ENCODE measurements at regions not wholly inside any gene's neighbourhood (a gene's known extent, or its start where the extent isn't known, plus 50 kb on each side); places are given as distances from the start of the nearest gene placed in this dataset.
A peak's percentile ranks its signal among the peaks of the same experiment; 100 is the strongest.

DNA sequence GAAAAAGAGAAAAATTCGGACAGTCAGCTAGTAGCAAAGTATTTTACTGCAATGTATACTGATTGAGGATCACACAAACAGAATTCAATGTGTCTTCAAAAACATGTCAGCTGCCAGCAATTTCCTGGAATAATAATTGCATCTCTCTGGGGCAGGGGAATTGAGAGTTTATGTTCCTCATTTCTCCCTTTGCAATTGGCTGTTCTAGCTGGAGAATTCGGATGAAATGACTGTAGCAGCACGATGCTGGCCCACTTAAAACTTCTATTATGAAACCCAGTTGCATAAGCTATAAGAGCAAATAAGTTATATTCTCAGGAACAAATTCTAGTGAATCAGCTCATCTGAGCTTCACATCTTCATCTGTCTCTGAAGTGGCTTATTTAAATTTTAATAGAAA lies 99.9 kb upstream of the CPEB2 start:
- Histone ChIP-seq H3K27ac (ENCODE audit: low read length) (no peak overlapping the region), H3K4me3 (ENCODE audit: low read length) (no peak overlapping the region), H3K9me3 (ENCODE audit: control insufficient read depth, low read length) (no peaks in the 10 kb centered on the region), H3K4me1 (ENCODE audit: control insufficient read depth, insufficient read depth, low read length) (no peaks in the 10 kb centered on the region), H3K27me3 (ENCODE audit: control insufficient read depth, insufficient read depth) (no peaks in the 10 kb centered on the region)
- 63% methylated on average over 3 of the region's 3 CpGs for WGBS
- DNase-seq (no peak), ATAC-seq (no peak)
- intact Hi-C loops (cut with DNase I), result no loop called here

DNA sequence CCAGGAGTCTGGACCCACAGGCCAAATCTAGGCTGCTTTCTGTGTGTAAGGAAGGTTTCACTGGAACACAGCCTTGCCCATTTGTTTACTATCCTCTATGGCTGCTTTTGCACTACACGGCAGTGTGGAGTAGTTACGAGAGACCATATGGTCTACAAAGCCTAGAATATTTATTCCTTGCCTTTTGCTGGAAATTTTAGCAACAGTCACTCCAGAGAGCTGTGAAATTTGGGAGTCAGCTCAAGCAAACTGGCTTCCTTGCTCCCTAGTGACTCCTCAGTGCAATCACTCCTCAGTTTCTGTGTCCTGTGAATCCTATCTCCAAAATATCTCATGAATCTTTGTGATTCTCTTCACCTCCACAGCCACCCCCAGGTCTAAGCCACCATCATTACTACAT lies 99.0 kb upstream of the CPEB2 start:
- Histone ChIP-seq H3K9me3 (ENCODE audit: control insufficient read depth, low read length) (no peaks in the 10 kb centered on the region), H3K4me3 (ENCODE audit: low read length) (no peak overlapping the region), H3K27me3 (ENCODE audit: control insufficient read depth, insufficient read depth) (no peaks in the 10 kb centered on the region), H3K4me1 (ENCODE audit: control insufficient read depth, insufficient read depth, low read length) (no peaks in the 10 kb centered on the region), H3K27ac (ENCODE audit: low read length) (no peak overlapping the region)
- WGBS, result 94% methylated on average over 2 of the region's 2 CpGs
- no peak for ATAC-seq
- DNase-seq, result no peak
- intact Hi-C loops (cut with DNase I), result no loop called here

DNA sequence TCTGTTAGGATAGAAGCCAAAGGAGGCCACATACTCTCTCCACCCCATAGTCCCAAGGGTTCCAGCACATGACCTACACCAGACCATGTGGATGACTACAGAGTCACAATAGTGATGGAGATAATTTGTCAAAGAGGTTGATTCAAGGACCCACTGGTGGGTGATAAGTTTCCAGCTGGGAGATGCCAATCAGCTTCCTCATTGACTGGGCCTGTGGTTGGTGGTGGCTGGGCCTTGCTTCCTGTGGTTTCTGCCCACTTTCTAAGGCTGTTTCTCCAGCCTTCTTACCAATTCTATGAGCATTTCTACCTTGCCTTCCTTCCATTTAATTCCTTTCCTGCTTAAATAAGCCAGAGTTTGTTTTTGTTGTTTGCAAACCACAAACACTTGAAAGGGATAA lies 95.5 kb upstream of the CPEB2 start:
- no peaks in the 10 kb centered on the region for H3K4me1 ChIP-seq (ENCODE audit: control insufficient read depth, insufficient read depth, low read length)
- no peak overlapping the region for H3K27ac ChIP-seq (ENCODE audit: low read length)
- DNase-seq, result no peak
- no peak overlapping the region for H3K4me3 ChIP-seq (ENCODE audit: low read length)
- no peak for ATAC-seq
- no peaks in the 10 kb centered on the region for H3K9me3 ChIP-seq (ENCODE audit: control insufficient read depth, low read length)
- intact Hi-C loops (cut with DNase I), result no loop called here
- no peaks in the 10 kb centered on the region for H3K27me3 ChIP-seq (ENCODE audit: control insufficient read depth, insufficient read depth)

DNA sequence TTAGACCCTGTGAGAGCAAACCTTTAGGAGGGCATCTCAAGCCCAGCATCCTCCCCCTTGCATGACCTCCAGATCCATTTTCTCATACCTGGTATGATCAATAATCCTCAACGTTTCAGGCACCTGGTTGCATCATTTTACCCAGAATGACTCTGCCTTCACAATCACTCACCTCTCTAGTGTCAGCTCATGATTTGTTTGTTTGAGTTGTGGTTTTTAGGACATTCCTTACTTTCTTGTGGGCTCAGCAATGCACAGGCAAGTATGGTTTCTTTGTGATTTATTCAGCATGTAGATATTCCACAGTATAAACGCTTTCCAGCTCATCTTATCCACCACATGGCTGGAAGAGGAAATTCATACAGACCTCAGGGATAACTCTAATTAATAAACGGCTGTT lies 93.6 kb upstream of the CPEB2 start:
- H3K9me3 ChIP-seq (ENCODE audit: control insufficient read depth, low read length), result no peaks in the 10 kb centered on the region
- H3K4me1 ChIP-seq (ENCODE audit: control insufficient read depth, insufficient read depth, low read length), result no peaks in the 10 kb centered on the region
- H3K4me3 ChIP-seq (ENCODE audit: low read length), result no peak overlapping the region
- H3K27me3 ChIP-seq (ENCODE audit: control insufficient read depth, insufficient read depth), result no peaks in the 10 kb centered on the region
- DNase-seq (no peak), ATAC-seq (no peak)
- 56% methylated on average over 3 of the region's 3 CpGs for WGBS
- no peak overlapping the region for H3K27ac ChIP-seq (ENCODE audit: low read length)
- intact Hi-C loops (cut with DNase I), result no loop called here

DNA sequence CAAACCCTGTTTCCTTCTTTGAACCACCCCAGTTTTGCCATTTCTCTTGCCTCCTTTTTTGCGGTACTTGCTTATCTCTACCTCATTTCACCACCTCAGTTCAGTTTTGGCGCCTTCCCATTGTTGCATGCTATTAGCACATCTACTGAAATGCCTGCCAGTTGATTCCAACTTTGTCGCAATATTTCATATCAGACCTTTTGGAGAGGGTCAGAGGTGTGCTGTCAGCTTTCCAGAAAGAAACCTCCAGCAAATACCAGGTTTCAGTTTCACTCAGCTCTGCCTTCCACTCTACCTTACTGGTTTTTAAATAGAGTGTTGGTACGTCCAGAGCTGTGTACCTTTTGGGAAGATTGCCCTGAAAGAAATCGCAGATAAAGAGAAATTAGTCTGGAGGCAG lies 91.9 kb upstream of the CPEB2 start:
- ATAC-seq (peak; percentile 34 to 73), DNase-seq (no peak)
- Histone ChIP-seq H3K9me3 (ENCODE audit: control insufficient read depth, low read length) (no peaks in the 10 kb centered on the region), H3K4me1 (ENCODE audit: control insufficient read depth, insufficient read depth, low read length) (no peaks in the 10 kb centered on the region), H3K4me3 (ENCODE audit: low read length) (no peak overlapping the region), H3K27ac (ENCODE audit: low read length) (no peak overlapping the region), H3K27me3 (ENCODE audit: control insufficient read depth, insufficient read depth) (no peaks in the 10 kb centered on the region)
- intact Hi-C loops (cut with DNase I), result loop anchor here in 3 of 4 donors (5.0 to 10.0 kb wide), 3 partner anchors 66 to 76 kb away; no protein-coding TSS in a partner anchor
- 42% methylated on average over 5 of the region's 5 CpGs for WGBS

DNA sequence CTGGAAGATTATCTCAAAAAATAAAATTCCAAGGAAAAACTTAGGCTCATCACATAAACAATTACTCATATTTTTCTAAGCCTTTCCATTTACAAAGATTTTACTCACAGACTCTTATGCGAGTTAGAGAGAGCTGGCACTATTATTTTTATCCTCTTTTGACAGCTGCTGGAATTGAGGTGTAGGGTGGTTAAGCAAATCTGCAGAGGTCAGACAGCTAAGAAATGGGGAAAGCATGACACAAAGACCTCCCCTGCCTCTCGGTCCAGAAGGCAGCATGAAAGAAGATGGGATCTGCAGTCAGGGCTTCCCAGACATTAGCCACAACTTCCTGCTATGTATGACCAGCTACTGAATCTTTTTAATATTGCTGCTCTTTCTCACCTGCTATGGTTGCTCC lies 89.9 kb upstream of the CPEB2 start:
- no peaks in the 10 kb centered on the region for H3K27me3 ChIP-seq (ENCODE audit: control insufficient read depth, insufficient read depth)
- 62% methylated on average over 2 of the region's 2 CpGs for WGBS
- no peaks in the 10 kb centered on the region for H3K9me3 ChIP-seq (ENCODE audit: control insufficient read depth, low read length)
- H3K27ac ChIP-seq (ENCODE audit: low read length), result no peak overlapping the region
- no peak overlapping the region for H3K4me3 ChIP-seq (ENCODE audit: low read length)
- H3K4me1 ChIP-seq (ENCODE audit: control insufficient read depth, insufficient read depth, low read length), result no peaks in the 10 kb centered on the region
- ATAC-seq (no peak), DNase-seq (no peak)
- intact Hi-C loops (cut with DNase I), result loop anchor here in 3 of 4 donors (5.0 to 10.0 kb wide), 3 partner anchors 68 to 78 kb away; no protein-coding TSS in a partner anchor

DNA sequence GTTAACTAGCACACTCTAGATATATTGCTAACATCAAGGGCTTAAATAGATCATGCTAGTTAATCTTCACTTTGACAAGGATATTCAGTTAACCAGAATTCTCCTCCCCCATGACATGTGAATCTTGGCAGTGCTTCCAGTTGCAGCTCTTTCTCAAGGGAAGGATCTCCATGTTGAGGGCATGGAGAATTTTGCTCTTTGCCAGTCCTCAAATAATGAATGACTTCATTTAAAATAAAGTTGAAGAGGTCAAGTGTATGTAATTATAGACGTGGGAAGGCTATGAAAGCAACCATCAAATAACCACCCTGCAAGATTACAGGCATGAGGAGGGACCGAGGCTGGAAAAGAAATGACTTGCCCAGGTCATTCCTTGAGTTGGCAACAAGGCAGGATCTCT lies 87.3 kb upstream of the CPEB2 start:
- Histone ChIP-seq H3K27me3 (ENCODE audit: control insufficient read depth, insufficient read depth) (no peaks in the 10 kb centered on the region), H3K27ac (ENCODE audit: low read length) (peak overlapping the region; percentile 44), H3K9me3 (ENCODE audit: control insufficient read depth, low read length) (no peaks in the 10 kb centered on the region), H3K4me3 (ENCODE audit: low read length) (no peak overlapping the region), H3K4me1 (ENCODE audit: control insufficient read depth, insufficient read depth, low read length) (peaks cover 1% of the 10 kb centered on the region)
- intact Hi-C loops (cut with DNase I), result loop anchor here in 3 of 4 donors (5.0 to 10.0 kb wide), 3 partner anchors 70 to 87 kb away; partner anchors contain the start of gene CPEB2 (in 1 of the 3)
- DNase-seq (no peak), ATAC-seq (peak in 1 of 2 donors; percentile 10)
- 49% methylated on average over 2 of the region's 2 CpGs for WGBS

DNA sequence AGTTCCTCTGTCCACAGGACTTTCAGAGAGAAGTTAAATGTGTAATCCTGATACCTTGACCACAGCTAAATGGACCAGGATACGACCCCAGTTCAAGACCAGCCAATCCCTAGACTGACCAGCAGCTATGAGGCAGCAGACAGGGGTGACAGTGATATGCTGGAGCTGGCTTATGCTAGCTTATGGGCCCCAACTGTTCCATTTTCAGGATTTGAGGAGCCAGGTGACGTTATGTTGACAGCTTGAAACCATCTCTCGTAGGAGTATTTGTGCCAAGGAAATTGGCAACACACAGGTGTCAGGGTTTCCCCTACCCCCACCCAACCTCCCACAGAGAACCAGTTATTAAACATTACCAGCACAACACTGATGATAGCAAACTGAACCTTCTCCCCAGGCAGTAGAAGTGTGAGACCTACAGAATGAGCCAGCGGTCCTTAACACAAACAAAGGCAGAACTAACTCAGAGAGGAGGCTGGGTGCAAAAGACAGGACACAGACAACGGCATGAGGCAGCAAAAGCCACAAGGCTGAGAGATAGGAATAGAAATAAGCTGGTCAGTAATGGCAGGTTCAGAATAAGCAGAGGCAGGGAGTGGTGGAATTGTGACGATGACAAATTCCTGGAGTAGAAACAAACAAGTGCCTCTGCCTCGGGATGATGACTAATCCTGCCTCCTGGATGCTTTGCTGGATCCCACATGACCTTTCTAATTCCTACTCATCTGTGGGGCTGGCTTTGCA lies 85.6 kb upstream of the CPEB2 start:
- peak; percentile 90 to 93 for ATAC-seq
- intact Hi-C loops (cut with DNase I), result loop anchor here in 3 of 4 donors (5.0 to 10.0 kb wide), 3 partner anchors 72 to 86 kb away; partner anchors contain the start of gene CPEB2 (in 1 of the 3)
- peak; percentile 20 to 45 (median 43) for DNase-seq
- no peak overlapping the region for H3K4me3 ChIP-seq (ENCODE audit: low read length)
- WGBS, result 39% methylated on average over 7 of the region's 7 CpGs
- peaks cover 1% of the 10 kb centered on the region for H3K4me1 ChIP-seq (ENCODE audit: control insufficient read depth, insufficient read depth, low read length)
- H3K27ac ChIP-seq (ENCODE audit: low read length), result peak overlapping the region; percentile 75
- H3K27me3 ChIP-seq (ENCODE audit: control insufficient read depth, insufficient read depth), result no peaks in the 10 kb centered on the region
- H3K9me3 ChIP-seq (ENCODE audit: control insufficient read depth, low read length), result no peaks in the 10 kb centered on the region

DNA sequence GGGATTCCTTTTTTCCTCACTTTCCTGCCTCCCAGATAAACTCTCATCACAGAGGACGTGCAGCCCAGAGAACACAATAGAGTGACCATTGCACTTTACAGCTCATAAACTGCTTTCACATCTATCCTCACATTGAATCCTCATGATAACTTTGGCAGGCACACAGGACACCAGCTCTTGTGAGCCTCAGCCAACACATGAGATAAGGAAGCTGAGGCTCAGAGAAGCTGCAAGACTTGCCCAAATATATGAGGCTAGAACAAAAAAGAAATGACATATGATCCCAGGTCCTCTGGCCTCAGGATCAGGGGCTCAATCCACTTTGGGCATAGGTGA lies 85.0 kb upstream of the CPEB2 start:
- intact Hi-C loops (cut with DNase I), result loop anchor here in 3 of 4 donors (5.0 to 10.0 kb wide), 3 partner anchors 72 to 85 kb away; partner anchors contain the start of gene CPEB2 (in 1 of the 3)
- WGBS, result 18% methylated on average over 1 of the region's 1 CpG
- peak overlapping the region; percentile 75 for H3K27ac ChIP-seq (ENCODE audit: low read length)

DNA sequence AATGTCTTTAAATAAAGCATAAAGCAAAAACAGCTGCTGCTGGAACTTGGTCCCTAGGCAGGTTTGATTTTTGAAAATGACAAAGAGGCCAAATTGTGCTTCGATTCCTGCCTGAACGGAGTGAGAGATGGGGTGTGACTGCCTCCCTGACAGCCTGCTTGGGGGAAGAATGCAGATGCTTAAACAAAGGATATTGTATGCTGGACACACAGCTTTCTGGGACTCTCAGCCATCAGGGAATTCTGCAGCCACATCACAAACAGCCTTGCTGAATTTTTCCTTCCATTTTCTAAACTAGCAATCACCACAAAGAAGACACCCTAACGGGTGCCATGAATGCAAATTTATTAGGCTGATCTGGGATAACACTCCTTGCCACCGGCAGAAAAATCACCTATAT lies 83.9 kb upstream of the CPEB2 start:
- no peak for ATAC-seq
- H3K4me3 ChIP-seq (ENCODE audit: low read length), result no peak overlapping the region
- H3K4me1 ChIP-seq (ENCODE audit: control insufficient read depth, insufficient read depth, low read length), result peaks cover 1% of the 10 kb centered on the region
- peak overlapping the region; percentile 23 for H3K27ac ChIP-seq (ENCODE audit: low read length)
- no peaks in the 10 kb centered on the region for H3K27me3 ChIP-seq (ENCODE audit: control insufficient read depth, insufficient read depth)
- 48% methylated on average over 4 of the region's 4 CpGs for WGBS
- H3K9me3 ChIP-seq (ENCODE audit: control insufficient read depth, low read length), result no peaks in the 10 kb centered on the region
- intact Hi-C loops (cut with DNase I), result loop anchor here in 3 of 4 donors (5.0 to 10.0 kb wide), 3 partner anchors 74 to 84 kb away; partner anchors contain the start of gene CPEB2 (in 1 of the 3)
- no peak for DNase-seq

More for the DNA sequence above, 85.0 kb upstream of the CPEB2 start:
- Histone ChIP-seq H3K27me3 (ENCODE audit: control insufficient read depth, insufficient read depth) (no peaks in the 10 kb centered on the region), H3K9me3 (ENCODE audit: control insufficient read depth, low read length) (no peaks in the 10 kb centered on the region), H3K4me3 (ENCODE audit: low read length) (no peak overlapping the region), H3K4me1 (ENCODE audit: control insufficient read depth, insufficient read depth, low read length) (peaks cover 1% of the 10 kb centered on the region)
- ATAC-seq, result peak; percentile 68 to 73
- DNase-seq, result no peak

DNA sequence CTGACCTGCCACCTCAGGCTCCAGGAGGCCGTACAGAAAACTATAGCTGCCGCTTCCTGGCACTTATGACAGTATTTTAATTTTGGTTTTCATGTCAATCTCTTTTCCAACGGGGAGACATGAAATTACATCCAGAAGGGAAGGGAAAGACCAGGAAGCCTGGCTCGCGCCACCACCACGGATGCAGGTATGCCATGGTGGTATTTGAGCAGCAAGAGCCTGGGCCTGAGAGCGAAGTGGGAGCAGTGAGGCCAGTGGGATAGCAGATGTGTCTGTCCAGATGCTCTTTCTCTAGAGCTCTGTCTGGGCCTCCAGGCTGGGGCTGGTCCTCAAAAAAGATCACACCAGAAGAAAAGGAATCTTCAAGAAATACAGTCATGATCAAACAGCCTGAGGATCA lies 82.5 kb upstream of the CPEB2 start:
- Histone ChIP-seq H3K4me1 (ENCODE audit: control insufficient read depth, insufficient read depth, low read length) (peaks cover 1% of the 10 kb centered on the region), H3K9me3 (ENCODE audit: control insufficient read depth, low read length) (no peaks in the 10 kb centered on the region), H3K27me3 (ENCODE audit: control insufficient read depth, insufficient read depth) (no peaks in the 10 kb centered on the region), H3K4me3 (ENCODE audit: low read length) (no peak overlapping the region), H3K27ac (ENCODE audit: low read length) (no peak overlapping the region)
- ATAC-seq (no peak), DNase-seq (no peak)
- intact Hi-C loops (cut with DNase I), result loop anchor here in 3 of 4 donors (5.0 to 10.0 kb wide), 3 partner anchors 75 to 85 kb away; partner anchors contain the start of gene CPEB2 (in 1 of the 3)
- WGBS, result 94% methylated on average over 7 of the region's 7 CpGs

Measured in right cardiac atrium (tissue), 5 donors.